ENCODE measurements at regions not wholly inside any gene's neighbourhood (a gene's known extent, or its start where the extent isn't known, plus 50 kb on each side); places are given as distances from the start of the nearest gene placed in this dataset.
"Not testable (repeated sequence)": the region's sequence is repeated elsewhere in the genome, so short reads cannot be mapped to it uniquely, and the experiment has no call there.

DNA sequence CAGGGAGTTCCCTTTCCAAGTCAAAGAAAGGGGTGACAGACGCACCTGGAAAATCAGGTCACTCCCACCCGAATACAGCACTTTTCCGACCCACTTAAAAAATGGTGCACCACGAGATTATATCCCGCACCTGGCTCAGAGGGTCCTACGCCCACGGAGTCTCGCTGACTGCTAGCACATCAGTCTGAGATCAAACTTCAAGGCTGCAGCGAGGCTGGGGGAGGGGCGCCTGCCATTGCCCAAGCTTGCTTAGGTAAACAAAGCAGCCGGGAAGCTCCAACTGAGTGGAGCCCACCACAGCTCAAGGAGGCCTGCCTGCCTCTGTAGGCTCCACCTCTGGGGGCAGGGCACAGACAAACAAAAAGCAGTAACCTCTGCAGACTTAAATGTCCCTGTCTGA is 277.8 kb upstream of the ARHGAP42 start:
- DNase-seq (ENCODE audit: low read depth) = not testable (repeated sequence)

DNA sequence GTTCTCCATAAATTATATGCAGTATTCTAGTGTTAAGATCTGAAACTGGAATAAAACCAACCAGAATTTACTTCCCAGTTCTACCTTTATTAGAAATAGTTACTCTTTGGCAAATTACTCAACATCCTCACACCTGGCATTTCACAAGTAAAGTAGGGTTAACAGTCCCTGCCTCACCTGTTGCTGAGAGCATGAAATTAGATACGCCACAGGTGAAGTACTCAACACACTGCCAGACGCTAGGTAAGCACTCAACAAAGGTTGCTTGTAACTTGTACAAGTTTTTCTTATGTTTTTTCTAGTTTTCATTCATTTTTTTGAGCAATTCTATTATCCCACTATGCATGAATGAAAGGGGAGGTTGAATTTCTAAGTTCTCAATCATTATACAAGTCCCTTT is 267.6 kb upstream of the ARHGAP42 start:
- DNase-seq (ENCODE audit: low read depth) = no peak

DNA sequence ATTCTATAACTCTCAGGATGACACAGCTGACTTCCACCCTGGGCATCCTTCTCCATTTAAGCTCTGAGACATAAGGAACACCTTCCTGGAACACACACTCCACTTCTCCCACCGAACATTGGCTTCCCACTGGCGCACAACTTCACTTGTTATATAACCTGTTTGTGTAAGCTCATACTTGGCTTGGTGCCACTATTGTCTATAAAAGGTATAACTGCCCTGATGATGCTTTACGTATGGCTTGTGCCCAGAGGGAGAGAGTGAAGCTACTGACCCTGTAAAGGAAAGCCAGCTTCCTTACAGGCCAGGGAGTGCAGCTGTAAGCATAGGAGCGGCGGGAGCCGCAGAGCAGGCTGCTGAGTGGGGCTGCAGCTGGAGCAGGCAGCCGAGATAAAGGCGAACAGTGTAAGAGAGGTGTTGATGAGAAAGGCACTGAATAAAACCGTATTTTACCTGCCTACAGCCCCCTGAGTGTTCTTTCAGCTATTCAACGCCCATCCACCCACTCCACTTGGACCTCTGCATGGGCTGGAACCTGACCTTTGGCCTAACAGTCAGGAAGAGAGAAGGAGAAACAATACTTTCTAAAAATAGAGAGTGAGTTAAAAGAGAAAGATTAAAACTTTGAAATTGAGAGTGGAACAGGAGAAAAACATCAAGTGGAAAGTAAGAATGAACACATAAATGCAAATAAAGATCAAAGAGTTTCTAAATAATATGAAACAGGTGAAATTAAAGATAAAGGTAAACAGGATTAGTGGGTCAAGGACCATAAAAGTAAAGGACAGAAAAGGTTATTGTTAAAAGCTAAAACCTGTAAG is 252.1 kb upstream of the ARHGAP42 start:
- DNase-seq (ENCODE audit: low read depth) = no peak

DNA sequence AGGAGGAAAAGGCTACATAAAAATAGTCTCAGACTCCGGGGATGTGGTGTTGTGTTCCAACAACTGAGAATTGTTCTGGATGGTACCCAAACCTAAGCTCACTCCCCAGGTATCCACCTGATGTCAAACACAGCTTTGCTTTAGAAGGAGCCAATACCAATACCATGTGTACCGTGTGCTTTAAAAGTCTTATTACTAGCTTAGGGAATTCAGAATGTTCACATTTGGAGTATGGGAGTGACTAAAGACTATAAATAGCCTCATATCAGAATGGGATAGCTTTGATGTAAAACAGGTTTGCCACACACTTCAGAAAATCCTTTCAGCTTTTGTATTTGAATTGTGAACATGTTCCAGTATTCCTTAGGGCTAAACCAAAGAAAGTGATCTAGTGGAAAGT is 248.7 kb upstream of the ARHGAP42 start:
- no peak for DNase-seq (ENCODE audit: low read depth)

DNA sequence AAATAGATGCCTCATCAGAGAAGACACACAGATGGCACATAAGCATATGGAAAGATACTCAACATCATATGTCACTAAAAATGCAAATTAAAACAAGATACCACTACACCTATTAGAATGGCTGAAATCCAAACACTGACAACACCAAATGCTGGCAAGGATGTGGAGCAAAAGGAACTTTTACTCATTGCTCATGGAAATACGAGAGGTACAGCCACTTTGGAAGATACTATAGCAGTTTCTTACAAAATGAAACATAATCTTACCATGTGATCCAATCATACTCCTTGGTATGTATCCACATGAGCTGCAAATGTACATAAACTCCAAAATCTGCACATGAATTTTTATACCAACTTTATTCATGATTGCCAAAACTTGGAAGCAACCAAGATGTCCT is 246.0 kb upstream of the ARHGAP42 start:
- no peak for DNase-seq (ENCODE audit: low read depth)

DNA sequence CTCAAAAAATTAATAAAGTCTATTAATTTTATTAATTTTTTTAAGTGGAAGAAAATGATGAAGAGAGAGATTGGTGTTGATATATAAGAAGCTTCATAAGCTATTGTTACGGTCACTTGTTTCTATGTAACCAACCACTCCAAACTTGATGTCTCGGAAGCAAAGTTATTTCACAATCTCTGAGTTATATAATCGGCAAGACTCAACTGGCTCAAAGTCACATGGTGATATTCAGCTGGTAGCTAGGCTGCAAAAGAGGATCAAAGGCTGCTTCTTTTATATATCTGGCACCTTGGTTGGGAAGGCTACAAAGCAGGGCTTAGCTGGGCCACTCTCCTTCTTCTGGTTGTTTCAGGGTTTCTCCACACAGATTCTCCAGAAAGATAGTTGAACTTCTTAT is 245.1 kb upstream of the ARHGAP42 start:
- DNase-seq (ENCODE audit: low read depth) = no peak

DNA sequence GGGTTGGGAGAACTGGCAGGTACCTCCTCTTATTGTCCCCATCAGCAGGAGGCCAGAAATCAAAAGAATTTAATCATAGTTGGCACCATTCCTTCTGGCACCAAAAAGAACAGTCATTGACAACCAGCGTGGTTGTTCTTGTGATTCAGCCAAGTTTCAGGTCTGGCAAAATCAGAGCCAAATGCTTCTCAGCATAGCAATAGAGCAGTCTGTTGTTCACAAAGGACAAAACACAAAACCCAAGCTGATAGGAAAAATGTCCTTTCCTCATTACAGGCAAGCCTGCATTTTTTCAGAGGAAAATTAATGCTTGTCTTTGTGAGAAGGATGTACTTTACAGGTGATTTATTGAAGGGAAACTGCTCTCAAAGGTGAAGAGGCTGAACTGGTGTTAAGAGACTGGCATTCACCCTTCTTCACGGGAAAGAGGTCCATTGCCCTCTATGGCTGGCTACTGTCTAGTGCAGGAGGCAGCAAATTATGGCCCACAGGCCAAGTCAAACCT is 241.8 kb upstream of the ARHGAP42 start:
- peak; percentile 38 for DNase-seq (ENCODE audit: low read depth)

DNA sequence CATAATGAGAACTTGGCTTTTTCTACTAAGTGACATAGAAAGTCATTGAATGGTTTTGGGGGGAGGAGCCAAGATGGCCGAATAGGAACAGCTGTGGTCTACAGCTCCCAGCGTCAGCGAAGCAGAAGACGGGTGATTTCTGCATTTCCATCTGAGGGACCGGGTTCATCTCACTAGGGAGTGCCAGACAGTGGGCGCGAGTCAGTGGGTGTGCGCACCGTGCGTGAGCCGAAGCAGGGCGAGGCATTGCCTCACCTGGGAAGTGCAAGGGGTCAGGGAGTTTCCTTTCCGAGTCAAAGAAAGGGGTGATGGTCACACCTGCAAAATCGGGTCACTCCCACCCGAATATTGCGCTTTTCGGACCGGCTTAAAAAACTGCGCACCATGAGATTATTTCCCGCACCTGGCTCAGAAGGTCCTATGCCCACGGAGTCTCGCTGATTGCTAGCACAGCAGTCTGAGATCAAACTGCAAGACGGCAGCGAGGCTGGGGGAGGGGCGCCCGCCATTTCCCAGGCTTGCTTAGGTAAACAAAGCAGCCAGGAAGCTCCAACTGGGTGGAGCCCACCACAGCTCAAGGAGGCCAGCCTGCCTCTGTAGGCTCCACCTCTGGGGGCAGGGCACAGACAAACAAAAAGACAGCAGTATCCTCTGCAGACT is 235.2 kb upstream of the ARHGAP42 start:
- not testable (repeated sequence) for DNase-seq (ENCODE audit: low read depth)

DNA sequence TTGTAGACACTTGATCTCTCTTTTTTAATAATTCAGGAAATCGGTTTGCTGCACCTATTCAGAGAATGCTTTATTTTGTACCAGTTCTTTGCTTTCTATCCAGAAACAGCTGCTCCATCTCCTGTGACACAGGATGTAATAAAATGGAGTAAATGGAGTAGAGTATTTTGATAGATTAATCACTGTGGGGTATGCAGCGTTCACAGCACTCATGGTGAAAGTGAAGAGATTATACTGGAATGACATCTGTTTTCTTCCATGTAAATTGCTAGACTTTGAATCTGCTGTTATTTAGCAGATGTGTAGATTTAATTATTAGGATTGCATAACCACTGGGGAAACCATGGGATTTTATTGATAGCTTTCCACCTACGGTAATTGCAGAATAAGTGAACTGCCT is 227.3 kb upstream of the ARHGAP42 start:
- DNase-seq (ENCODE audit: low read depth) = no peak

DNA sequence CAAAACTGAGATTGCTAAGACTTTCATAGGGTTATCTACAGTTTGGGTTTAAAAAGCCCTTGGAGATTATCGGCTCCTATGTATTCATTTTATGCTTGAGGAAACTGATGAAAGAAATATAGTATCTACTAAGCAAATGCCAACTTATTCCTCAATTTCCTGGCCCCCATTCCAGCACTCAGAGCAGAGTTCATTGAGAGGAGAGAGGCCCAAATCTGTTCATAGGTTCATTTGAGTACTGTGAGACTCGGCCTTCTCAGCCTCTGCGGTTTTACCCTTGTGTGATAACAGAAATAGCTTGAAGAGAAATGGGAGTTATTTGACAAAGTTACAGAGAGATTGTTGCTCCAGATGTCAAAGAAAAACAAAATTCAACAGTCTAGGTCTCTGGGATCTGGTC is 226.7 kb upstream of the ARHGAP42 start:
- DNase-seq (ENCODE audit: low read depth) = no peak

DNA sequence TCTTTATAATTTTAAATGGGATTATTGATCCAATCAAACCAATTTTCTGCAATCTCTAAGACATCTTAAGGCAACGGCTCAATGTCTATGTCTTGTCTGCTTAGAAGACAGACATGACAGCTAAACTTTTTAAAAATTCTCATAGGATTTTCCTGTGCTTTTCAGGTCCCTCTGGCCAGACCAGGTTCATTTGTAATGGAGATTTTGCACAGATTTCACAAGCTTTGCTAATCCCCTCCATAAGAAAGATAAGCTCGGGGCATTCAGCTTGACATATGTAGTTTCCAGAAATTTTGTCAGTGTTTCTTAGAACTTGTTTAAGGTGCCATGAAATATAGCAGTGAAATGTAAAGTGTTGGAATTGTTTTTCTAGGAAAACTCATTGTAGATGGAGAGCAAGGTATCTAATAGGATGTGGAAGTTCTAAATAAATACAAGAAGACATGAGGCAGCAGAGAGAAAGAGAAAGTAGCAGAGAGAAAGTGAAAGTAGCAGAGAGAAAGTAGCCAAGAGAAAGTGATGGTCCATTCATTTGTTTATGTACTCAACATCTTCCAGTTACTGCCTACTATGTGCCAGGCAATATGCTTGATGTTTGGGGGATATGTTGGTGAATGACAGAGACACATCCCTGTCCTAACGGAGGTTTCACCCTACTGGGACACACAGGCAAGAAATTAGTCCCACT is 219.1 kb upstream of the ARHGAP42 start:
- peak; percentile 25 for DNase-seq (ENCODE audit: low read depth)

DNA sequence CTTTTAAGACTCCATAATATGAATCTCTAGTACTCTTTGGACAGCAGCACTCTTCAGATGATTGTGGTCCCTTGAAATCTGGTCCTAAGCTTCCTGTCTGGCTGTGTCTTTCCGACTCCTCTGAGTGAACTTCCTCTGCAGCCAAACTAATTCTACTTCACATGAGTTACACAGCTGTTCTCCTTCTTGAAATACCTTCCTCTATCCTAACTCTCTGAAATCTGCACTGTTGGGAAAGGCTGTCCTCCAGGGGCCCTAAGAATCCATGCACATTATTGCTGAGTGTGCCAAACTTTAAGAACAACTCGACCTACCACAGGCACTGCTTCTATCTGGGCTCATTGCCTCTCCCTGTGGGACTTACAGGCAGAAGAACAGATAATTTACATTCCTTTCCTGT is 217.3 kb upstream of the ARHGAP42 start:
- DNase-seq (ENCODE audit: low read depth) = no peak

DNA sequence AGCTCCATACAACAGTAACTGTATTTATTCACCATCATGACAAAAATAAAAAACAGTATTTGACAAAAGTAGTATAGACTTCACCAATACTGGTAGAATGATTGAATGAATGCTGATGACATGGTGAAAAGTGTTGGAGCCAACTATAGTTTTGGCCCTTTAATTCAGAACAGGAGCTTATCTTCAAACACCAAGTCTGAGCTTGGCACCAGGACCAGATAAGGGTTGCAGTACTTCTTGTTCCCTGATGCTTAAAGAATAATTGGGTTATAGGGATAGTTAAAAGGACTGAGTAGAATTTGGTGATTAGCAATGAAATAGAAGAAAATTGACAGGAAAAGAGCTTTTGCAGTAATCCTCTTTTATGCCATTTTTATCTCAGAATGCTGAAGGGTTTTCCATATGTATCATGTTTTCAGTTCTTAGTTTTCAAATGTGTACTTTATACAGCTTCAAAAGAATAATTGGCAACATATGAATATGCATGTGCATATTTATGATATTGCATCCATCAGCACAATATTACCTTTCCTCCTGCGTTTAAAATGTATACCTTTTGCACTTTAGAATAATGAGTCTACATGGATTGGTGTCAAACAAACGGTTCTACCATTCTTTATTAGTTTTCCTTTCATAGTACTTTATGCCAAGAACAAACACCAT is 214.2 kb upstream of the ARHGAP42 start:
- DNase-seq (ENCODE audit: low read depth) = no peak

DNA sequence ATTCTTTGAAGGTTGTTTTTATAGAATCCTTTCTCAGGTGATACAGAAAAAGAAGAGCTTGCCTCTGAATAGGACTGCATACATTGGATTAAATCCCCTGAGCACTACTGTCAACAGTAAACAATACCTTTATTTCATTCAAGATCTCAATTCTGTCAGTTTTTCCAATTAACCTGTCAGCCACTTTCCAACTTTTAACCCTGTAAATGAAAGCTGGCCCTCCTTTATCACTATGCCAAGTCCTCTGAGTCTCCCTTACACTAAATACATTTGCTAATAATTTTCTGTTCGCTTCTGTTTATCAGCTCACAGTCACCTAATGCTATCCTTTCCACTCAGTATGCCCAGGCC is 213.7 kb upstream of the ARHGAP42 start:
- no peak for DNase-seq (ENCODE audit: low read depth)

DNA sequence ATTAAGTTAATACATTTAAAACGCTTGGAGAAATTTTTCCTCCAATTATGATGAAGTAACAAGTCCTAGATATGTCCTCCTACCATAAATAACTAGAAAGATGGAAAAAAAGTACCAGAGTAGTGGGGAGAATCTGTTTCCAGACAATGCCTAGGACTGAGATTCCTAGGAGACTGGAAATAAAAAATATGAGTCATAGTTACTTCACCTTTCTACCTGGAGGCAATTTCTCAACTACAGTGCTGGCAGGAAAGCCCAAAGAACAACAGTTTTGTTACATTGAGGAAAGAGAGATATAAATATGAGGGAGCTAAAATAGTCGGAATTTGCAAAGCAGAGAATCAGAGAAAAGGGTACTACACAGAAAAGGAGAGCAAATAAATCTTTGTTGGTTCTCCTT is 202.1 kb upstream of the ARHGAP42 start:
- DNase-seq (ENCODE audit: low read depth) = no peak

DNA sequence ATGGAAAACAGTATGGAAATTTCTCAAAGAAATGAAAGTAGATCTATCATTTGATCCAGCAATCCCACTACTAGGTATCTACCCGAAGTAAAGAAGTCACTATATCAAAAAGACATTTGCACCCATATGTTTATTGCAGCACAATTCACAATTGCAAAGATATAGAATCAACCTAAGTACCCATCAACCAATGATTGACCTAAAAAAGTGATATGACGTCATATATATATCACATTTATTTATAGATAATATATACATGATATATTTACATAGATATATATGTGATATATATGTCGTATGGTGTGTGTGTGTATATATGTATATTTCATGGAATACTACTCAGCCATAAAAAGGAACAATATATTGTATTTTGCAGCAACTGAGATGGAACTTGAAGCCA is 188.3 kb upstream of the ARHGAP42 start:
- DNase-seq (ENCODE audit: low read depth) = no peak

DNA sequence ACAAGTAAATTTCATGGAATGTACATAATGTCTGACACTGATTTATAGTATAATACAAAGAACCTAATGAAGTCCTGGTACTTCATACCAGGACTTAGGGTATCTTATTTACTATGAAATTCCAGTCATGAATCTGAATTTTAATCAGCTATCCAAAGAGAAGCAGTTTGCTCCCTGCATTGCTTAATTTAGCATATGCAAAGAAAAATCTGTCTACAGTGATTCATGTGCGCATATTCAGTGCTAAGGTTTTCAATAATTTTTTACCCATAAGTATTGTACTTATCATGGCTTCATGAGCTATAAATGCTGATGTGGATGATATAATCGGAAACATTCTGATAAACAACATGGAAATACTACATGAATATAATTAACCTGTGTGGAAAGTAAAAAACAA is 185.6 kb upstream of the ARHGAP42 start:
- no peak for DNase-seq (ENCODE audit: low read depth)

DNA sequence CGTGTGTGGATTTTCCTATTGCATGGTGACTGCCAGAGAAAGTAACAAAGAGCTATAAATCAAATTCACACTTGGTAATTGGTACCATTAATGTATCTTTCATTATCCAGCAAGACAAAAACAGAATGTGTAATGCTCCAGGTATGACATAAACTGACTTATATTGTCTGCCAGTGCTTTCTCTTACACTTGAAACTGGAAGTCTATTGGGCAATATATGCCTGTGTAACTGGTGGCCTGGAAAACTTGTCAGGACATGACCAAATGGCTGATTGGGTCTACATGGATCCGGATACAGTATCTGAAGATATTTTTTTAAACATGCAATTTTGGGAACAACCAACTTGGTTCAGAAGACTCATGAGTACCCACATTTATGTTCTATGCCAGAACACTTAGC is 174.6 kb upstream of the ARHGAP42 start:
- no peak for DNase-seq (ENCODE audit: low read depth)

DNA sequence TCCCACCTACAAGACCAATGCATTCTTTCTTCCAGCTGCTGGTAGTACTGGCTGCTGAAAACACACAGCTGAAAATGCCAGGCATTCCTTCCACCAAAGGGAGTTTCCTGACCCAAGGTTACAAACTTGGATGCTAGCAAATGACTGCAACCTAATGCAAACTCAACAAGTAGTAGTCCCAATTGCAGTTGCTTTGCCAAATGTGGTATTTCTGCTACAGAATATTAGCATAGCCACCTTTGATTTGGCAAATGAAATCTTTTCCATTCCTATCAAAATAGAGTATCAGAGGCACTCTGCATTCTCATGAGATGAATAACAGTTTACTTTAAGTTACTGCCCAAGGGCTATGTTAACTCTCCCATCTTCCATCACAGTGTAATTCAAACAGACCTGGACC is 172.0 kb upstream of the ARHGAP42 start:
- peak; percentile 24 for DNase-seq (ENCODE audit: low read depth)

DNA sequence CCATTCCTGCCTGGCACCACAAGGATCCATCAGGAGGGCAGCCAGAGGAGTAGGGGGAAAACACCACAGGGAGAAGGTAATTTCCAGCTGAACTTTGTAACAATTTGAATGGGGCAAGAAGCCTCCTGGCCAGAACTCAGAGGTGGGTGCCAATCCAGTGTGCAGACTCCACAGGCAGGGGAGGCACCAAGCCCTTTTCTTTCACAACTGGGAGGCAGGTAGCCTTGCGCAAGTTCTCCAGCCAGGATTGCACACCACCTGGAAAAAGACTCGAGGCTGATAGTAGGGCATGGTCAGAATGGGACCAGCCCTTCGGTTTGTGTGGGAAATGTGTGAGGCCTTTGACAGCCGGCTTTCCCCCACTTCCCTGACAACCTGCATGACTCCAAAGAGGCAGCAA is 161.9 kb upstream of the ARHGAP42 start:
- DNase-seq (ENCODE audit: low read depth) = no peak

DNA sequence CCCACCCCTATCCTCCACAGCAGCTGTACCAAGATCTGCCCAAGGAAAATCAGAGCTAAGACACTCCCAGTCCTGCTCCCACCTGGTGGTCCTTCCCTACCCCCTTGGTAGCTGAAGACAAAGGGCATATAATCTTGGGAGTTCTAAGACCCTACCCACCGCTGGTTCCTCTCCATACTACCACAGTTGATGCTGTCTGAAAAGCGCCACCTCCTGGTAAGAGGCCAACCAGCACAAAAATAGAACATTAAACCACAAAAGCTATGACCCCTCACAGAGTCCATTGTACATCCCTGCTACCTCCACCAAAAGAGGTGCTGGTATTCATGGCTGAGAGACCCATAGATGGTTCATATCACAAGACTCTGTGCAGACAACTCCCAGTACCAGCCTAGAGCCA is 161.5 kb upstream of the ARHGAP42 start:
- no peak for DNase-seq (ENCODE audit: low read depth)

DNA sequence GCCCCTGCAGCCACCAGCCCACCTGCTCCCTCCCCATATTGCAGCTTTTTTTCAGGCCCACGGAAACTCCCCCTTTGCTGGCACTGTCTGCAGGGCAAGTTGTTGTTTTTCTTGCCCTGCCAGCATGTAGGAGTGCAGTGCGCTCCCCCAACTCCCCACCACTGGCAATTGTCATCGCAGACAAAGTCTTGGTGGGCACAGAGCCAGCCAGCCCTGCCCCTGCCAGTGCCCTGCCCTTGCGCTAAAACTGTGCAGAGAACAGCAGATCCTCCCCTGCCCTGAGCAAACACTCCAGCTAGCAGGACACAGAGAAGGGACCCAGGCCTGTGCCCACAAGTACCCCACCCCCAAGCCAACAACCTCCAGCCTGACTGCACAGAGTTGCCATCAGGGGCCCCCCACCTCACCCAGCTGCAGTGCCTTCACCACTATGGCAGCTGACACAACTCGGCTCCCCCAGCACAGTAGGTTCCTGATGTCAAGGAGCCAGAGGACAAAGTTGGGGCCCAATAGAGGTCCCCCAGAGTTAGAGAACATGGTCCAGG is 158.1 kb upstream of the ARHGAP42 start:
- no peak for DNase-seq (ENCODE audit: low read depth)

All from HS-5 (cell line).